ENCODE measurements at regions not wholly inside any gene's neighbourhood (a gene's known extent, or its start where the extent isn't known, plus 50 kb on each side); places are given as distances from the start of the nearest gene placed in this dataset.
"Not testable (repeated sequence)": the region's sequence is repeated elsewhere in the genome, so short reads cannot be mapped to it uniquely, and the experiment has no call there.

- WGBS, 2 donors = 71 to 87% methylated on average over 4 of the region's 4 CpGs
- ATAC-seq (ENCODE audit: insufficient read depth, low FRiP score) = no peak
- Histone ChIP-seq H3K4me1 (ENCODE audit: control insufficient read depth in 5 of 5, insufficient read depth in 5 of 5, low read length in 5 of 5) (peaks cover 0 to 13% (median 0%) of the 10 kb centered on the region in 5 donors), H3K27ac (ENCODE audit: low read depth in 1 of 2, low read length in 1 of 2) (no peak overlapping the region), H3K4me3 (no peak overlapping the region), H3K9me3 (ENCODE audit: control insufficient read depth in 4 of 4, insufficient read depth in 3 of 4, low read length in 3 of 4) (no peaks in the 10 kb centered on the region), H3K36me3 (ENCODE audit: control insufficient read depth in 4 of 4, insufficient read depth in 4 of 4, low read length in 4 of 4) (no peaks in the 10 kb centered on the region), H3K27me3 (ENCODE audit: control insufficient read depth in 3 of 3, insufficient read depth in 3 of 3, low read length in 2 of 3) (no peaks in the 10 kb centered on the region), H3K9ac (ENCODE audit: insufficient read depth in 1 of 2, low read length in 2 of 2) (no peak overlapping the region)
- TF ChIP-seq, protein P1, sequence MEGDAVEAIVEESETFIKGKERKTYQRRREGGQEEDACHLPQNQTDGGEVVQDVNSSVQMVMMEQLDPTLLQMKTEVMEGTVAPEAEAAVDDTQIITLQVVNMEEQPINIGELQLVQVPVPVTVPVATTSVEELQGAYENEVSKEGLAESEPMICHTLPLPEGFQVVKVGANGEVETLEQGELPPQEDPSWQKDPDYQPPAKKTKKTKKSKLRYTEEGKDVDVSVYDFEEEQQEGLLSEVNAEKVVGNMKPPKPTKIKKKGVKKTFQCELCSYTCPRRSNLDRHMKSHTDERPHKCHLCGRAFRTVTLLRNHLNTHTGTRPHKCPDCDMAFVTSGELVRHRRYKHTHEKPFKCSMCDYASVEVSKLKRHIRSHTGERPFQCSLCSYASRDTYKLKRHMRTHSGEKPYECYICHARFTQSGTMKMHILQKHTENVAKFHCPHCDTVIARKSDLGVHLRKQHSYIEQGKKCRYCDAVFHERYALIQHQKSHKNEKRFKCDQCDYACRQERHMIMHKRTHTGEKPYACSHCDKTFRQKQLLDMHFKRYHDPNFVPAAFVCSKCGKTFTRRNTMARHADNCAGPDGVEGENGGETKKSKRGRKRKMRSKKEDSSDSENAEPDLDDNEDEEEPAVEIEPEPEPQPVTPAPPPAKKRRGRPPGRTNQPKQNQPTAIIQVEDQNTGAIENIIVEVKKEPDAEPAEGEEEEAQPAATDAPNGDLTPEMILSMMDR (IDR thresholded peaks at IDR 0.05; ENCODE audit: control extremely low read depth, extremely low read depth) = no peak
- DNase-seq = peak in 1 of 3 donors; percentile 12
These were observed 241.6 kb downstream of the RPIA start for GRCh38 chr2:88933091-88933490.

GRCh38 chr2:88933980-88934379 is 242.5 kb downstream of the RPIA start:
- Histone ChIP-seq H3K9me3 (ENCODE audit: control insufficient read depth in 4 of 4, insufficient read depth in 3 of 4, low read length in 3 of 4) (no peaks in the 10 kb centered on the region), H3K27me3 (ENCODE audit: control insufficient read depth in 3 of 3, insufficient read depth in 3 of 3, low read length in 2 of 3) (no peaks in the 10 kb centered on the region), H3K36me3 (ENCODE audit: control insufficient read depth in 4 of 4, insufficient read depth in 4 of 4, low read length in 4 of 4) (no peaks in the 10 kb centered on the region), H3K27ac (ENCODE audit: low read depth in 1 of 2, low read length in 1 of 2) (no peak overlapping the region), H3K4me3 (no peak overlapping the region), H3K4me1 (ENCODE audit: control insufficient read depth in 5 of 5, insufficient read depth in 5 of 5, low read length in 5 of 5) (peaks cover 0 to 13% (median 0%) of the 10 kb centered on the region in 5 donors), H3K9ac (ENCODE audit: insufficient read depth in 1 of 2, low read length in 2 of 2) (no peak overlapping the region)
- WGBS, 2 donors = 13 to 16% methylated on average over 1 of the region's 1 CpG
- peak in 2 of 3 donors; percentile 21 to 55 for DNase-seq
- TF ChIP-seq, protein P1 (IDR thresholded peaks at IDR 0.05; ENCODE audit: control extremely low read depth, extremely low read depth) = no peak
- no peak for ATAC-seq (ENCODE audit: insufficient read depth, low FRiP score)

- not testable (repeated sequence) for H3K27ac ChIP-seq (ENCODE audit: low read depth in 1 of 2, low read length in 1 of 2); H3K4me1 ChIP-seq (ENCODE audit: control insufficient read depth in 5 of 5, insufficient read depth in 5 of 5, low read length in 5 of 5); ATAC-seq (ENCODE audit: insufficient read depth, low FRiP score); H3K4me3 ChIP-seq; H3K27me3 ChIP-seq (ENCODE audit: control insufficient read depth in 3 of 3, insufficient read depth in 3 of 3, low read length in 2 of 3); H3K9me3 ChIP-seq (ENCODE audit: control insufficient read depth in 4 of 4, insufficient read depth in 3 of 4, low read length in 3 of 4); H3K9ac ChIP-seq (ENCODE audit: insufficient read depth in 1 of 2, low read length in 2 of 2); H3K36me3 ChIP-seq (ENCODE audit: control insufficient read depth in 4 of 4, insufficient read depth in 4 of 4, low read length in 4 of 4)
- peak in 1 of 3 donors; percentile 5 for DNase-seq
- WGBS, 2 donors = 51 to 61% methylated on average over 2 of the region's 2 CpGs
These were observed 249.7 kb downstream of the RPIA start for GRCh38 chr2:88941178-88941577.

DNA sequence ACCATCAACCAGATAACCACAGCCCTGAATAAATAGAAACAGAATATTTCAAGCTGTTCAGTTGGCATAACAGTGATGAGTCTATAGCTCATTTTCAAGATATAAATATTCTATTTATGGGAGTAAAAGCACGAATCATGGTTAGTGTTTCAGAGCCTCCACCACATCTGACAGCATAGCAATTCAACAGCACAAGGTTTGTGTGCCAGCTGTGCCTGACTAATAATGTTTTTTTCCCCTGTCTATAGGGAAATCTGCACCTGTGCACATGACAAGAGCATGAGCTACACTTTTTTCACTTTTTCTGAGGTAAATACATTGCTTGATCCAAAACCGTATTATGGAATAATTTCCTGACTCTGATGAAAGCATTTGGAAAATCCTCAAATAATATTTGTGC is 251.3 kb downstream of the RPIA start:
- no peak overlapping the region for H3K9ac ChIP-seq (ENCODE audit: insufficient read depth in 1 of 2, low read length in 2 of 2)
- 83 to 86% methylated on average over 2 of the region's 2 CpGs for WGBS, 2 donors
- H3K27me3 ChIP-seq (ENCODE audit: control insufficient read depth in 3 of 3, insufficient read depth in 3 of 3, low read length in 2 of 3) = no peaks in the 10 kb centered on the region
- no peaks in the 10 kb centered on the region for H3K36me3 ChIP-seq (ENCODE audit: control insufficient read depth in 4 of 4, insufficient read depth in 4 of 4, low read length in 4 of 4)
- no peak for DNase-seq
- H3K27ac ChIP-seq (ENCODE audit: low read depth in 1 of 2, low read length in 1 of 2) = no peak overlapping the region
- no peaks in the 10 kb centered on the region for H3K4me1 ChIP-seq (ENCODE audit: control insufficient read depth in 5 of 5, insufficient read depth in 5 of 5, low read length in 5 of 5)
- TF ChIP-seq, protein P1 (IDR thresholded peaks at IDR 0.05; ENCODE audit: control extremely low read depth, extremely low read depth) = no peak
- no peaks in the 10 kb centered on the region for H3K9me3 ChIP-seq (ENCODE audit: control insufficient read depth in 4 of 4, insufficient read depth in 3 of 4, low read length in 3 of 4)
- ATAC-seq (ENCODE audit: insufficient read depth, low FRiP score) = no peak
- H3K4me3 ChIP-seq = no peak overlapping the region

Measured in lung (tissue), 11 donors.